Common myeloid progenitor, CD34-positive (primary cell): ENCODE measurements at regions not wholly inside any gene's neighbourhood (a gene's known extent, or its start where the extent isn't known, plus 50 kb on each side); places are given as distances from the start of the nearest gene placed in this dataset.

Source experiments
- CTCF ChIA-PET: fragments of 350-600 bp; sonication (Branson Sonifier 250); formaldehyde crosslinking; loops from one replicate; lab custom pipeline; 2021; ENCODE audit warnings: antibody characterized with exemption; lab: Charles Lee
- POLR2A ChIA-PET: fragments of 350-600 bp; sonication (Branson Sonifier 250); formaldehyde crosslinking; loops from one replicate; lab custom pipeline; 2021; ENCODE audit warnings: antibody characterized with exemption; lab: Charles Lee
- DNase-seq, 3 donors: peaks; one replicate each; pipeline versions ENCODE4 v3.0.0 to v3.0.0-alpha.2; 2013
- H3K27ac ChIP-seq, 2 experiments: 1 replicate in 1 of 2; 2 replicates in 1 of 2; pipeline ENCODE4 v1.7.0; 2013; ENCODE audit warnings: inconsistent platforms in 2 of 2, low read length in 2 of 2, mild to moderate bottlenecking in 2 of 2, low read depth in 1 of 2, moderate library complexity in 1 of 2; ENCODE audit not compliant: severe bottlenecking in 2 of 2, insufficient read depth in 1 of 2, poor library complexity in 1 of 2
- H3K27me3 ChIP-seq, 5 experiments: replicated peaks in 2 of 5; 1 replicate in 3 of 5; 2 replicates in 2 of 5; pipeline versions ENCODE4 v1.6.1 to v1.7.0; 2013; ENCODE audit warnings: low read length in 4 of 5, mild to moderate bottlenecking in 2 of 5, moderate library complexity in 2 of 5, inconsistent platforms in 1 of 5; ENCODE audit not compliant: insufficient read depth in 5 of 5, control insufficient read depth in 4 of 5
- H3K36me3 ChIP-seq, 4 experiments: 1 replicate in 2 of 4; 2 replicates in 2 of 4; pipeline versions ENCODE4 v1.6.1 to v1.7.0; 2013; ENCODE audit warnings: low read length in 3 of 4, control low read depth in 1 of 4, mild to moderate bottlenecking in 1 of 4; ENCODE audit not compliant: control insufficient read depth in 4 of 4, insufficient read depth in 4 of 4
- H3K4me1 ChIP-seq, 4 experiments: 1 replicate in 3 of 4; 2 replicates in 1 of 4; pipeline versions ENCODE4 v1.6.1 to v1.7.1; 2013; ENCODE audit warnings: low read length in 3 of 4, mild to moderate bottlenecking in 3 of 4, control low read depth in 1 of 4, inconsistent platforms in 1 of 4, moderate library complexity in 1 of 4; ENCODE audit not compliant: control insufficient read depth in 4 of 4, insufficient read depth in 4 of 4; ENCODE audit errors: control extremely low read depth in 1 of 4
- H3K4me3 ChIP-seq, 7 experiments: 1 replicate in 4 of 7; 2 replicates in 3 of 7; pipeline versions ENCODE4 v1.5.1 to v1.7.0; 2013; ENCODE audit warnings: mild to moderate bottlenecking in 7 of 7, low read length in 6 of 7, moderate library complexity in 6 of 7, inconsistent platforms in 2 of 7, low read depth in 2 of 7, control low read depth in 1 of 7; ENCODE audit not compliant: insufficient read depth in 4 of 7, control insufficient read depth in 1 of 7; ENCODE audit errors: extremely low read depth in 1 of 7
- H3K9me3 ChIP-seq, 5 experiments: 1 replicate in 4 of 5; 2 replicates in 1 of 5; pipeline versions ENCODE4 v1.6.1 to v1.7.1; 2013; ENCODE audit warnings: low read length in 4 of 5, mild to moderate bottlenecking in 2 of 5, inconsistent platforms in 1 of 5, low read depth in 1 of 5, moderate library complexity in 1 of 5; ENCODE audit not compliant: control insufficient read depth in 4 of 5, insufficient read depth in 2 of 5; ENCODE audit errors: control extremely low read depth in 1 of 5
- WGBS: methylation state at CpG from one replicate; pipeline ENCODE4 v1.1.5; 2013; ENCODE audit not compliant: insufficient coverage; 5-methylcytosine and 5-hydroxymethylcytosine counted together

DNA sequence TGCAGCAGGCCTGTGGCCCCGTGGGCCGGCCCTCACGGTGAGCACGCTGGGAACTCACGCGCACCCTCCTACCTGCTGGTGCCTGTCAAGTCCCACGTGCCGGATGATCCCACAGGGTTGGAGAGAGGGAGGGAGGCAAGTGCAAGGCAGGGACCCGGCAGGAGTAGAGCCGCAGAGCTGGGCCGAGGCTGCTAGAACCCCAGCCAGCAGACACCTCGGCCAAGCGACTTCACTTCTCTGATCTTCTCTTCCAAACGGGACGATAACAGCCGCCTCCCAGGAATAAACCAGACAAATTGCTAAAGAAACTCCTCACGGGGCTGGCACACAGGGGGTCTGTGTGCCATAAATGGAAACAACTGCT lies 1232.8 kb downstream of the TBC1D22A start:
- WGBS = 95% methylated on average over 8 of the region's 17 CpGs
- H3K27ac ChIP-seq = no peak overlapping the region
- no peaks in the 10 kb centered on the region for H3K36me3 ChIP-seq
- no peaks in the 10 kb centered on the region for H3K9me3 ChIP-seq
- ChIA-PET CTCF (no interaction called here), POLR2A (no interaction called here)
- H3K4me1 ChIP-seq = no peaks in the 10 kb centered on the region
- H3K27me3 ChIP-seq = peaks cover 0 to 9% (median 0%) of the 10 kb centered on the region in 5 experiments
- no peak overlapping the region for H3K4me3 ChIP-seq
- DNase-seq = no peak

GRCh38 chr22:47994601-47995263 lies 1232.3 kb downstream of the TBC1D22A start:
- CTCF ChIA-PET = no interaction called here
- POLR2A ChIA-PET = no interaction called here
- Histone ChIP-seq H3K9me3 (peaks cover 0 to 2% (median 0%) of the 10 kb centered on the region in 5 experiments), H3K4me3 (no peak overlapping the region), H3K27ac (no peak overlapping the region), H3K4me1 (no peaks in the 10 kb centered on the region), H3K27me3 (peaks cover 0 to 9% (median 0%) of the 10 kb centered on the region in 5 experiments), H3K36me3 (no peaks in the 10 kb centered on the region)
- DNase-seq = no peak
- 98% methylated on average over 9 of the region's 11 CpGs for WGBS

- ChIA-PET CTCF (no interaction called here), POLR2A (no interaction called here)
- WGBS = 93% methylated on average over 3 of the region's 3 CpGs
- Histone ChIP-seq H3K9me3 (peaks cover 0 to 6% (median 2%) of the 10 kb centered on the region in 5 experiments), H3K27ac (no peak overlapping the region), H3K36me3 (no peaks in the 10 kb centered on the region), H3K27me3 (peaks cover 0 to 9% (median 0%) of the 10 kb centered on the region in 5 experiments), H3K4me1 (no peaks in the 10 kb centered on the region), H3K4me3 (no peak overlapping the region)
- DNase-seq = no peak
These were observed 1231.6 kb downstream of the TBC1D22A start for GRCh38 chr22:47994045-47994444.

- H3K27ac ChIP-seq = no peak overlapping the region
- H3K9me3 ChIP-seq = peaks cover 2 to 17% (median 9%) of the 10 kb centered on the region in 5 experiments
- no peak overlapping the region for H3K4me3 ChIP-seq
- H3K4me1 ChIP-seq = no peaks in the 10 kb centered on the region
- 79% methylated on average over 2 of the region's 3 CpGs for WGBS
- H3K27me3 ChIP-seq = peaks cover 0 to 6% (median under 1%) of the 10 kb centered on the region in 5 experiments
- CTCF ChIA-PET = no interaction called here
- H3K36me3 ChIP-seq = no peaks in the 10 kb centered on the region
- POLR2A ChIA-PET = no interaction called here
- no peak for DNase-seq
These were observed 1228.0 kb downstream of the TBC1D22A start for GRCh38 chr22:47990481-47990880.

DNA sequence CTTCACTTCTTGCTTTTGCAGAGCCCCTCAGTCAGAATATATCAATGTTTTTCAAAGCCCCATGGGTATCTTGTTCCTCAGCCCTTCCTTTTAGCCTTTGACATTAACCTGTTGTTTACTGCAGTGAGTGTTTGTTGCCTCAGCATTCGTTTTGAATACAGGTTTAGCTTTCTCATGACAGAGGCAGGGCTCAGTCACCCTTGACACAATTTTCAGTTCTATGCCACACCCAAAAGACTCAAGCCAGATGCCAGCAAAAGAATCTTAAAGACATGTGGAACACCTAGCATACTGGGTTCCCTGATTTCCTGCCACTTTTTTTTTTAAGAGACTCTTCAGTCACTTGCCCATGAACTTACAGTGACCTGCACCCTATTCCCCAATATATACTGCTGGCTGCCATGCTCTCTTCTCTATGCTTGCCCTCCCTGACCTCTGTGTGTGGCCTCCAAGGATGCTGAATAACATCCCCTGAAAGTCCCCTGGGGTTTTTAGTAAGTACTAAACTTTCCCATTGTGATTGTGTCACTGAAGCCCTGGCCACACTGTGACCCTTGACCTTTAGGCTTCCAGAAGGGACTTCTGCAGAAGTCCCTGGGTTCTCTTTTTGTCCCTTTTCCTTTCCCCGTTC lies 1225.5 kb downstream of the TBC1D22A start:
- H3K4me1 ChIP-seq = no peaks in the 10 kb centered on the region
- ChIA-PET CTCF (no interaction called here), POLR2A (no interaction called here)
- no peaks in the 10 kb centered on the region for H3K36me3 ChIP-seq
- no peak overlapping the region for H3K4me3 ChIP-seq
- DNase-seq = no peak
- H3K9me3 ChIP-seq = peaks cover 2 to 17% (median 9%) of the 10 kb centered on the region in 5 experiments
- no peak overlapping the region for H3K27ac ChIP-seq
- 48% methylated on average over 2 of the region's 2 CpGs for WGBS
- peaks cover 0 to 4% (median 0%) of the 10 kb centered on the region in 5 experiments for H3K27me3 ChIP-seq

GRCh38 chr22:47976219-47976618 lies 1213.8 kb downstream of the TBC1D22A start:
- Histone ChIP-seq H3K4me3 (no peak overlapping the region), H3K9me3 (peaks cover 0 to 10% (median 3%) of the 10 kb centered on the region in 5 experiments), H3K36me3 (no peaks in the 10 kb centered on the region), H3K27me3 (peaks cover 0 to 7% (median 0%) of the 10 kb centered on the region in 5 experiments), H3K4me1 (no peaks in the 10 kb centered on the region), H3K27ac (no peak overlapping the region)
- ChIA-PET CTCF (no interaction called here), POLR2A (no interaction called here)
- DNase-seq = no peak
- 80% methylated on average over 1 of the region's 3 CpGs for WGBS

GRCh38 chr22:47967831-47968230 lies 1205.4 kb downstream of the TBC1D22A start:
- ChIA-PET CTCF (no interaction called here), POLR2A (no interaction called here)
- DNase-seq = no peak
- Histone ChIP-seq H3K9me3 (no peaks in the 10 kb centered on the region), H3K4me1 (no peaks in the 10 kb centered on the region), H3K4me3 (no peak overlapping the region), H3K27me3 (peaks cover 0 to 11% (median 2%) of the 10 kb centered on the region in 5 experiments), H3K36me3 (no peaks in the 10 kb centered on the region), H3K27ac (no peak overlapping the region)
- WGBS = 76% methylated on average over 4 of the region's 4 CpGs
